Smooth muscle cell (in vitro differentiated cells): ENCODE measurements at regions not wholly inside any gene's neighbourhood (a gene's known extent, or its start where the extent isn't known, plus 50 kb on each side); places are given as distances from the start of the nearest gene placed in this dataset.

Source experiments
- DNase-seq: peaks from one replicate; lab custom pipeline; 2025; ENCODE audit not compliant: unreplicated experiment; lab: John Stamatoyannopoulos, UW
- H2AFZ ChIP-seq: fragments of 200-600 bp; sonication (generic); 2 replicates; pipeline ENCODE4 v1.6.0; 2016; ENCODE audit warnings: antibody characterized with exemption, low read depth, mild to moderate bottlenecking
- H3F3A ChIP-seq: fragments of 200-600 bp; sonication (generic); 2 replicates; pipeline ENCODE4 v1.6.0; 2017; ENCODE audit warnings: antibody characterized with exemption, low read depth
- H3K27ac ChIP-seq: fragments of 200-600 bp; sonication (generic); 2 replicates; pipeline ENCODE4 v1.5.1; 2016; ENCODE audit warnings: low read depth, mild to moderate bottlenecking
- H3K27me3 ChIP-seq: fragments of 200-600 bp; sonication (generic); 2 replicates; pipeline ENCODE4 v1.6.1; 2016; ENCODE audit warnings: low read depth, mild to moderate bottlenecking
- H3K36me3 ChIP-seq: fragments of 200-600 bp; sonication (generic); 2 replicates; pipeline ENCODE4 v1.5.1; 2016; ENCODE audit warnings: low read depth
- H3K4me1 ChIP-seq: fragments of 200-600 bp; sonication (generic); 2 replicates; pipeline ENCODE4 v1.5.1; 2016; ENCODE audit warnings: low read depth
- H3K4me2 ChIP-seq: fragments of 200-600 bp; sonication (generic); 2 replicates; pipeline ENCODE4 v1.6.0; 2016; ENCODE audit warnings: mild to moderate bottlenecking
- H3K4me3 ChIP-seq: fragments of 200-600 bp; sonication (generic); 2 replicates; pipeline ENCODE4 v1.5.1; 2016; ENCODE audit warnings: mild to moderate bottlenecking
- H3K79me2 ChIP-seq: fragments of 200-600 bp; sonication (generic); 2 replicates; pipeline ENCODE4 v1.6.0; 2016; ENCODE audit warnings: low read depth, mild to moderate bottlenecking
- H3K9ac ChIP-seq: fragments of 200-600 bp; sonication (generic); 2 replicates; pipeline ENCODE4 v1.6.0; 2016; ENCODE audit warnings: low read depth
- H3K9me3 ChIP-seq: fragments of 200-600 bp; sonication (generic); replicated peaks from 2 replicates; pipeline ENCODE4 v1.5.1; 2016; ENCODE audit warnings: low read depth
- H4K20me1 ChIP-seq: fragments of 200-600 bp; sonication (generic); 2 replicates; pipeline ENCODE4 v1.6.0; 2016; ENCODE audit warnings: low read depth
- CTCF ChIP-seq: fragments of 200-600 bp; sonication (generic); IDR thresholded peaks from 2 replicates; pipeline ENCODE4 v1.5.1; 2017; ENCODE audit warnings: borderline replicate concordance, mild to moderate bottlenecking, antibody characterized with exemption; ENCODE audit not compliant: insufficient read depth, poor library complexity, severe bottlenecking
- WGBS: methylation state at CpG from one replicate; pipeline ENCODE4 v1.1.7; 2016; ENCODE audit warnings: low lambda C conversion rate; 5-methylcytosine and 5-hydroxymethylcytosine counted together

- Histone ChIP-seq H3K9me3 (peaks cover 4% of the 10 kb centered on the region), H3K36me3 (peaks cover 3% of the 10 kb centered on the region), H3K9ac (no peak overlapping the region), H3K4me3 (no peak overlapping the region), H3F3A (no peaks in the 10 kb centered on the region), H4K20me1 (no peaks in the 10 kb centered on the region), H3K4me2 (no peak overlapping the region), H3K27ac (no peak overlapping the region), H3K27me3 (no peaks in the 10 kb centered on the region), H3K79me2 (no peaks in the 10 kb centered on the region), H2AFZ (no peak overlapping the region), H3K4me1 (no peaks in the 10 kb centered on the region)
- WGBS: 49% methylated on average over 2 of the region's 2 CpGs
- DNase-seq: no peak
- no peak for TF ChIP-seq CTCF
Observed at GRCh38 chr2:137846993-137847392, 117.3 kb upstream of the HNMT start.

- TF ChIP-seq CTCF: no peak
- H3K4me2 ChIP-seq: no peak overlapping the region
Observed at GRCh38 chr2:137847443-137847842, 116.8 kb upstream of the HNMT start.

DNA sequence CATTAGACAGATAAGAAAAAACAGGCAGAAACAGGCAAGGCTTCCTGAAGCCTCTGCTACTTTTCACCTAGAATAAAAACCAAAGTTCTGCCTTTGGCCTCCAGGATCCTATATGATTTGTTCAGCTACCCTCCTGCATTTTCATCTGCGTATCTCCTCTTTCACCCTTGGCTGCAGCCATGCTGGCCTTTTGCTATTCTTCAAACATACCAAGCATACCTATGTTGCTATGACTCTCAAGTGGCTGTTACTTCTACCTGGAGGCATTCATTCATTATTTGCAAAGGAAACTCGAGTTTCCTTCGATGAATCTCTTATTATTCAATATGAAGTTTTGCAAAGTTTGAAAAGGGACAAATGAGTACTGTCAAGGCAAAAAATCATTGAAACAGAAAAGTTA is 106.4 kb upstream of the HNMT start:
- no peaks in the 10 kb centered on the region for H3K9me3 ChIP-seq
- 47% methylated on average over 3 of the region's 3 CpGs for WGBS
- H3K4me3 ChIP-seq: no peak overlapping the region
- H3K9ac ChIP-seq: no peak overlapping the region
- no peaks in the 10 kb centered on the region for H3F3A ChIP-seq
- no peaks in the 10 kb centered on the region for H4K20me1 ChIP-seq
- H3K27ac ChIP-seq: no peak overlapping the region
- no peak overlapping the region for H3K4me2 ChIP-seq
- no peaks in the 10 kb centered on the region for H3K4me1 ChIP-seq
- no peaks in the 10 kb centered on the region for H3K36me3 ChIP-seq
- H3K27me3 ChIP-seq: no peaks in the 10 kb centered on the region
- no peak overlapping the region for H2AFZ ChIP-seq
- no peaks in the 10 kb centered on the region for H3K79me2 ChIP-seq
- no peak for DNase-seq
- TF ChIP-seq CTCF: no peak

More at GRCh38 chr2:137847443-137847842, 116.8 kb upstream of the HNMT start:
- Histone ChIP-seq H4K20me1 (no peaks in the 10 kb centered on the region), H3K79me2 (no peaks in the 10 kb centered on the region), H3F3A (no peaks in the 10 kb centered on the region), H3K27me3 (no peaks in the 10 kb centered on the region), H3K27ac (no peak overlapping the region), H3K9ac (no peak overlapping the region), H3K4me1 (no peaks in the 10 kb centered on the region), H3K36me3 (peaks cover 3% of the 10 kb centered on the region), H2AFZ (no peak overlapping the region), H3K4me3 (no peak overlapping the region), H3K9me3 (peaks cover 4% of the 10 kb centered on the region)
- no peak for DNase-seq

DNA sequence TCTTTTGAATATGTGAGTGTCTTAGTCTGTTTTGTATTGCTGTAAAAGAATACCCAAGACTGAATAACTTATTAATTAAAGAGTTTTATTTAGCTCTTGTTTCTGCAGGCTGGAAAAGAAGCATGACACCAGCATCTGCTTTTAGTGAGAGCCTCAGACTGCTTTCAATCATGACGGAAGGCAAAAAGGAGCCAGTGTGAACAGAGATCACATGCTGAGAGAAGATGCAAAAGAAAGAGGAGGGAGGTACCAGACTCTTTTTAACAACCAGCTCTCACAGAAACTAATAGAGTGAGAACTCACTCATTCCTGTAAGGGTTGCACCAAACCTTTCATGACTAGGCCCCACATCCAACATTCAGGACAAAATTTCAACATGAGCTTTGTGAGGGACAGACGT is 101.6 kb upstream of the HNMT start:
- Histone ChIP-seq H3K27me3 (no peaks in the 10 kb centered on the region), H3K4me1 (no peaks in the 10 kb centered on the region), H3K79me2 (no peaks in the 10 kb centered on the region), H3K9ac (no peak overlapping the region), H3K27ac (no peak overlapping the region), H2AFZ (no peak overlapping the region), H3K4me3 (no peak overlapping the region), H3K4me2 (no peak overlapping the region), H3K36me3 (no peaks in the 10 kb centered on the region), H4K20me1 (no peaks in the 10 kb centered on the region), H3K9me3 (no peaks in the 10 kb centered on the region), H3F3A (no peaks in the 10 kb centered on the region)
- WGBS: 71% methylated on average over 2 of the region's 2 CpGs
- no peak for TF ChIP-seq CTCF
- DNase-seq: no peak
